ENCODE measurements at regions not wholly inside any gene's neighbourhood (a gene's known extent, or its start where the extent isn't known, plus 50 kb on each side); places are given as distances from the start of the nearest gene placed in this dataset.

- Histone ChIP-seq H3K4ac (replicated peaks; ENCODE audit: insufficient read length, low read depth, low read length) (no peak overlapping the region), H3K27me3 (replicated peaks in 1 of 4; ENCODE audit: control insufficient read depth in 3 of 4, extremely low read depth in 1 of 4, insufficient read depth in 3 of 4, low read length in 3 of 4) (no peaks in the 10 kb centered on the region), H3K14ac (ENCODE audit: insufficient read length) (no peak overlapping the region), H2BK20ac (ENCODE audit: low read length) (no peak overlapping the region), H3K4me1 (replicated peaks in 1 of 4; ENCODE audit: control insufficient read depth in 3 of 4, insufficient read depth in 4 of 4, low read length in 3 of 4) (no peaks in the 10 kb centered on the region), H3K18ac (ENCODE audit: extremely low read depth, low read length) (no peak overlapping the region), H3K79me2 (ENCODE audit: control insufficient read depth in 1 of 2, insufficient read depth in 2 of 2, low read length in 2 of 2) (no peaks in the 10 kb centered on the region), H2AFZ (ENCODE audit: low read length) (no peak overlapping the region), H2BK120ac (replicated peaks; ENCODE audit: low read depth, low read length) (no peak overlapping the region), H2BK5ac (ENCODE audit: low read depth, low read length) (no peak overlapping the region), H2BK15ac (ENCODE audit: low read length) (no peak overlapping the region), H3K4me3 (ENCODE audit: extremely low read depth in 1 of 4, insufficient read depth in 2 of 4, low read depth in 3 of 4, low read length in 4 of 4) (no peak overlapping the region), H3K27ac (ENCODE audit: low read depth, low read length) (no peak overlapping the region), H2AK5ac (ENCODE audit: low read depth, low read length) (no peak overlapping the region), H3K4me2 (ENCODE audit: insufficient read depth in 1 of 2, low read depth in 2 of 2, low read length in 2 of 2) (no peak overlapping the region), H2BK12ac (ENCODE audit: low read depth, low read length) (no peak overlapping the region), H3K79me1 (ENCODE audit: low read depth, low read length) (no peaks in the 10 kb centered on the region), H3K23me2 (ENCODE audit: low read depth, low read length) (no peaks in the 10 kb centered on the region), H3K36me3 (ENCODE audit: control insufficient read depth in 2 of 4, insufficient read depth in 4 of 4, low read length in 3 of 4) (no peaks in the 10 kb centered on the region), H3K23ac (ENCODE audit: insufficient read length) (no peak overlapping the region), H4K5ac (ENCODE audit: insufficient read length, low read depth, low read length) (no peak overlapping the region), H3K9ac (replicated peaks in 1 of 4; ENCODE audit: extremely low read depth in 1 of 4, low read depth in 3 of 4, low read length in 3 of 4) (no peak overlapping the region), H4K91ac (replicated peaks; ENCODE audit: insufficient read length, low read length) (no peak overlapping the region), H4K20me1 (replicated peaks in 1 of 2; ENCODE audit: control insufficient read depth in 1 of 2, insufficient read depth in 2 of 2, low read length in 2 of 2) (no peaks in the 10 kb centered on the region), H3K56ac (replicated peaks; ENCODE audit: insufficient read length, low read depth, low read length) (no peak overlapping the region), H3K9me3 (ENCODE audit: insufficient read depth in 2 of 2, low read depth in 1 of 2, low read length in 1 of 2) (no peaks in the 10 kb centered on the region; a peak in 1 of 4 replicates), H4K8ac (ENCODE audit: extremely low read depth, insufficient read depth, low read length) (no peak overlapping the region)
- TF ChIP-seq SRF (IDR thresholded peaks at IDR 0.05; ENCODE audit: low read depth, low read length): no peak
- no peak for TF ChIP-seq RBBP5 (IDR thresholded peaks at IDR 0.05; ENCODE audit: borderline replicate concordance, low read depth, low read length)
- TF ChIP-seq BACH1 (IDR thresholded peaks at IDR 0.05; ENCODE audit: low read length): no peak
- no peak for TF ChIP-seq SP4 (IDR thresholded peaks at IDR 0.05; ENCODE audit: low read length)
- TF ChIP-seq JUND (IDR thresholded peaks at IDR 0.05; ENCODE audit: low read length): no peak
- CTCF ChIA-PET (ENCODE audit: partially characterized antibody): interaction anchor here (0.9 kb wide), 1 partner anchor 17 kb away, joined by 3 read pairs; no protein-coding TSS in a partner anchor
- no peak for FAIRE-seq
- 85% methylated on average over 1 of the region's 1 CpG; no CpG with 5 or more reads in 1 of the 2 experiments for WGBS, 2 experiments (ENCODE audit: extremely low coverage in 1 of 2, insufficient coverage in 1 of 2, insufficient read length in 1 of 2, insufficient replicate concordance in 2 of 2, low coverage in 1 of 2, low lambda C conversion rate in 2 of 2, missing lambda C conversion rate in 1 of 2)
- POLR2A ChIA-PET (ENCODE audit: partially characterized antibody): no interaction called here
- no peak for DNase-seq (ENCODE audit: low read depth in 1 of 2, low spot score in 2 of 2)
Observed at GRCh38 chr3:143192193-143192592, 72.6 kb downstream of the CHST2 start.

Data from H1 (cell line).